Endothelial cell of umbilical vein (primary cell): ENCODE measurements at regions not wholly inside any gene's neighbourhood (a gene's known extent, or its start where the extent isn't known, plus 50 kb on each side); places are given as distances from the start of the nearest gene placed in this dataset.

Experiments used
- BruUV-seq: library from RNA; stranded (reverse); fragments of 400-500 nt; replicated peaks from 2 replicates; lab custom pipeline; 2021; lab: Mats Ljungman, UMichigan
- CTCF ChIA-PET: fragments of 300-600, 350-600 bp; sonication (Branson Sonifier 250); formaldehyde crosslinking; loops from one replicate; lab custom pipeline; 2021; ENCODE audit warnings: antibody characterized with exemption, inconsistent platforms; lab: Charles Lee
- POLR2A ChIA-PET: fragments of 300-600, 350-600 bp; sonication (Branson Sonifier 250); formaldehyde crosslinking; loops from one replicate; lab custom pipeline; 2021; ENCODE audit warnings: antibody characterized with exemption, inconsistent platforms; lab: Charles Lee
- DNase-seq: peaks from one replicate; pipeline ENCODE4 v3.0.0-alpha.2; 2011; ENCODE audit warnings: low read depth, low spot score
- FAIRE-seq: peaks from 2 replicates; lab custom pipeline; 2011; peaks lifted over from hg19 to GRCh38; lab: Jason Lieb, UNC
- H2AFZ ChIP-seq: 2 replicates; pipeline ENCODE4 v1.6.0; 2012; ENCODE audit warnings: low read depth, low read length, control low read depth, inconsistent platforms
- H3K27ac ChIP-seq: 2 replicates; pipeline ENCODE4 v1.5.1; 2011; ENCODE audit warnings: low read depth, mild to moderate bottlenecking, control low read depth, low read length, moderate library complexity; ENCODE audit not compliant: insufficient read depth
- H3K27me3 ChIP-seq, 2 experiments: 2 replicates each; pipeline versions ENCODE4 v1.6.0 to v1.6.1; 2011; ENCODE audit warnings: low read length in 2 of 2, mixed read lengths in 1 of 2; ENCODE audit not compliant: control insufficient read depth in 2 of 2, insufficient read depth in 2 of 2
- H3K36me3 ChIP-seq, 2 experiments: 2 replicates in 1 of 2; 3 replicates in 1 of 2; pipeline ENCODE4 v1.5.1; 2011; ENCODE audit warnings: low read length in 2 of 2, mild to moderate bottlenecking in 1 of 2, moderate library complexity in 1 of 2; ENCODE audit not compliant: control insufficient read depth in 2 of 2, insufficient read depth in 2 of 2; ENCODE audit errors: extremely low read depth in 1 of 2
- H3K4me1 ChIP-seq: 3 replicates; pipeline ENCODE4 v1.5.1; 2011; ENCODE audit warnings: mild to moderate bottlenecking, low read length; ENCODE audit not compliant: control insufficient read depth, insufficient read depth; ENCODE audit errors: extremely low read depth
- H3K4me2 ChIP-seq: 2 replicates; pipeline ENCODE4 v1.6.1; 2011; ENCODE audit warnings: low read length, control low read depth, mixed read lengths; ENCODE audit not compliant: insufficient read depth
- H3K4me3 ChIP-seq, 3 experiments: fragments of 200-600 bp in 1 of 3; sonication (generic), shearing (Covaris generic) in 1 of 3; replicated peaks in 1 of 3; 2 replicates each; pipeline ENCODE4 v1.5.1; 2011 to 2016; ENCODE audit warnings: control low read depth in 3 of 3, low read length in 3 of 3, mild to moderate bottlenecking in 2 of 3, inconsistent platforms in 1 of 3, low read depth in 1 of 3, moderate library complexity in 1 of 3; ENCODE audit not compliant: insufficient read depth in 1 of 3
- H3K79me2 ChIP-seq: 2 replicates; pipeline ENCODE4 v1.6.0; 2012; ENCODE audit warnings: low read length, inconsistent platforms; ENCODE audit not compliant: control insufficient read depth, insufficient read depth
- H3K9ac ChIP-seq: replicated peaks from 2 replicates; pipeline ENCODE3; 2011; ENCODE audit warnings: low read length, control low read depth; ENCODE audit not compliant: insufficient read depth; ENCODE audit errors: extremely low read depth
- H3K9me1 ChIP-seq: replicated peaks from 3 replicates; pipeline ENCODE4 v1.6.0; 2011; ENCODE audit warnings: mild to moderate bottlenecking, low read length; ENCODE audit not compliant: control insufficient read depth, insufficient read depth; ENCODE audit errors: extremely low read depth
- H3K9me3 ChIP-seq: replicated peaks from 2 replicates; pipeline ENCODE4 v1.5.1; 2012; ENCODE audit warnings: low read length, inconsistent platforms; ENCODE audit not compliant: control insufficient read depth, insufficient read depth
- H4K20me1 ChIP-seq: replicated peaks from 2 replicates; pipeline ENCODE3; 2011; ENCODE audit warnings: mild to moderate bottlenecking, low read length; ENCODE audit not compliant: control insufficient read depth, insufficient read depth; ENCODE audit errors: extremely low read depth
- JUN ChIP-seq: IDR thresholded peaks from 2 replicates; pipeline ENCODE4 v1.6.1; 2011; ENCODE audit warnings: borderline replicate concordance, low read depth; ENCODE audit not compliant: insufficient read length, insufficient read depth
- dilution Hi-C: fragments of 300-500 bp; cut with MboI; formaldehyde crosslinking; loops from one replicate; pipeline ENCODE4 v1.15.0; 2019; ENCODE audit warnings: low sequenced_read_pairs; ENCODE audit not compliant: extremely low pct_ligation_motif_present
- intact Hi-C: fragments of 100-400 bp; cut with micrococcal nuclease; formaldehyde crosslinking; loops from one replicate; pipeline ENCODE4 v1.10.0; 2022
- TF ChIP-seq, protein P1 (sequence below), 2 donors: IDR thresholded peaks; 1 replicate in 1 of 2; 2 replicates in 1 of 2; pipeline ENCODE4 v1.5.1; 2011; ENCODE audit warnings: low read length in 2 of 2, mild to moderate bottlenecking in 2 of 2, moderate library complexity in 2 of 2, control low read depth in 1 of 2, inconsistent platforms in 1 of 2, low read depth in 1 of 2; ENCODE audit not compliant: insufficient read depth in 1 of 2; ENCODE audit errors: extremely low read depth in 1 of 2

- no peak overlapping the region for H2AFZ ChIP-seq
- H3K36me3 ChIP-seq, result no peaks in the 10 kb centered on the region
- no peak for FAIRE-seq
- CTCF ChIA-PET, result interaction anchor here (1.6 to 7.2 kb wide), 9 partner anchors 9 to 421 kb away, joined by 5 to 122 read pairs (median 8); partner anchors contain the start of gene SSBP3
- no peaks in the 10 kb centered on the region for H3K79me2 ChIP-seq
- no peak overlapping the region for H3K4me3 ChIP-seq
- H3K4me2 ChIP-seq, result no peak overlapping the region
- no peak overlapping the region for H3K9ac ChIP-seq
- dilution Hi-C loops (no loop called here), intact Hi-C loops (no loop called here)
- no peak overlapping the region for H3K27ac ChIP-seq
- no peaks in the 10 kb centered on the region for H3K9me3 ChIP-seq
- TF ChIP-seq, protein P1, sequence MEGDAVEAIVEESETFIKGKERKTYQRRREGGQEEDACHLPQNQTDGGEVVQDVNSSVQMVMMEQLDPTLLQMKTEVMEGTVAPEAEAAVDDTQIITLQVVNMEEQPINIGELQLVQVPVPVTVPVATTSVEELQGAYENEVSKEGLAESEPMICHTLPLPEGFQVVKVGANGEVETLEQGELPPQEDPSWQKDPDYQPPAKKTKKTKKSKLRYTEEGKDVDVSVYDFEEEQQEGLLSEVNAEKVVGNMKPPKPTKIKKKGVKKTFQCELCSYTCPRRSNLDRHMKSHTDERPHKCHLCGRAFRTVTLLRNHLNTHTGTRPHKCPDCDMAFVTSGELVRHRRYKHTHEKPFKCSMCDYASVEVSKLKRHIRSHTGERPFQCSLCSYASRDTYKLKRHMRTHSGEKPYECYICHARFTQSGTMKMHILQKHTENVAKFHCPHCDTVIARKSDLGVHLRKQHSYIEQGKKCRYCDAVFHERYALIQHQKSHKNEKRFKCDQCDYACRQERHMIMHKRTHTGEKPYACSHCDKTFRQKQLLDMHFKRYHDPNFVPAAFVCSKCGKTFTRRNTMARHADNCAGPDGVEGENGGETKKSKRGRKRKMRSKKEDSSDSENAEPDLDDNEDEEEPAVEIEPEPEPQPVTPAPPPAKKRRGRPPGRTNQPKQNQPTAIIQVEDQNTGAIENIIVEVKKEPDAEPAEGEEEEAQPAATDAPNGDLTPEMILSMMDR (IDR thresholded peaks at IDR 0.05; ENCODE audit: extremely low read depth in 1 of 2, insufficient read depth in 1 of 2, low read depth in 1 of 2, low read length in 2 of 2), result no peak
- TF ChIP-seq JUN, result no peak
- BruUV-seq, result no TSS peak
- no peaks in the 10 kb centered on the region for H3K27me3 ChIP-seq
- H3K4me1 ChIP-seq, result peaks cover 17% of the 10 kb centered on the region
- POLR2A ChIA-PET, result no interaction called here
- no peak for DNase-seq
- H3K9me1 ChIP-seq, result no peaks in the 10 kb centered on the region
- no peaks in the 10 kb centered on the region for H4K20me1 ChIP-seq
Measured at GRCh38 chr1:54490361-54491248, 57.4 kb upstream of the ACOT11 start.
